Nephron (organoid): ENCODE measurements at regions not wholly inside any gene's neighbourhood (a gene's known extent, or its start where the extent isn't known, plus 50 kb on each side); places are given as distances from the start of the nearest gene placed in this dataset.

Experiments
- H3K27ac Mint-ChIP-seq, 3 experiments: 2 replicates each; pipeline ENCODE4 v1.8.0; 2020; ENCODE audit warnings: mixed read lengths in 3 of 3, mild to moderate bottlenecking in 2 of 3, moderate library complexity in 1 of 3
- H3K27me3 Mint-ChIP-seq: 2 replicates; pipeline ENCODE4 v1.8.0; 2021; ENCODE audit warnings: low read depth, mild to moderate bottlenecking, moderate library complexity, mixed read lengths
- H3K36me3 Mint-ChIP-seq: 2 replicates; pipeline ENCODE4 v1.8.0; 2020; ENCODE audit warnings: low read depth, mixed read lengths
- H3K4me1 Mint-ChIP-seq: 2 replicates; pipeline ENCODE4 v1.8.0; 2020; ENCODE audit warnings: mixed read lengths
- H3K4me3 Mint-ChIP-seq, 3 experiments: 2 replicates each; pipeline ENCODE4 v1.8.0; 2020; ENCODE audit warnings: mild to moderate bottlenecking in 3 of 3, mixed read lengths in 3 of 3, moderate library complexity in 2 of 3
- H3K9me3 Mint-ChIP-seq: 2 replicates; pipeline ENCODE4 v1.8.0; 2020; ENCODE audit warnings: mixed read lengths
- CTCF ChIP-seq, 3 experiments: fragments of 200-600 bp; sonication (generic); IDR thresholded peaks; one replicate each; pipeline ENCODE4 v1.5.0; 2021; ENCODE audit warnings: antibody characterized with exemption in 3 of 3; ENCODE audit not compliant: unreplicated experiment in 3 of 3

- peaks cover 10% of the 10 kb centered on the region for H3K27me3 Mint-ChIP-seq
- TF ChIP-seq CTCF (IDR thresholded peaks at IDR 0.05; ENCODE audit: unreplicated experiment in 3 of 3): no peak
- H3K9me3 Mint-ChIP-seq: peaks cover 13% of the 10 kb centered on the region
- H3K36me3 Mint-ChIP-seq: no peaks in the 10 kb centered on the region
- no peaks in the 10 kb centered on the region for H3K4me1 Mint-ChIP-seq
- no peak overlapping the region for H3K4me3 Mint-ChIP-seq
- no peak overlapping the region for H3K27ac Mint-ChIP-seq
Observed at GRCh38 chr17:34066528-34066927, 188.6 kb upstream of the CCL2 start.

GRCh38 chr17:34067011-34067410 is 188.1 kb upstream of the CCL2 start:
- H3K27me3 Mint-ChIP-seq: peaks cover 15% of the 10 kb centered on the region
- H3K4me3 Mint-ChIP-seq: no peak overlapping the region
- peaks cover 5% of the 10 kb centered on the region for H3K4me1 Mint-ChIP-seq
- no peak for TF ChIP-seq CTCF (IDR thresholded peaks at IDR 0.05; ENCODE audit: unreplicated experiment in 3 of 3)
- H3K36me3 Mint-ChIP-seq: no peaks in the 10 kb centered on the region
- no peak overlapping the region for H3K27ac Mint-ChIP-seq
- peaks cover 10% of the 10 kb centered on the region for H3K9me3 Mint-ChIP-seq

- H3K4me3 Mint-ChIP-seq: no peak overlapping the region
Observed at GRCh38 chr17:34068571-34068970, 186.5 kb upstream of the CCL2 start.

GRCh38 chr17:34070712-34071111 is 184.4 kb upstream of the CCL2 start:
- Mint-ChIP-seq H3K27me3 (peaks cover 17% of the 10 kb centered on the region), H3K27ac (no peak overlapping the region), H3K4me1 (peaks cover 7% of the 10 kb centered on the region), H3K9me3 (no peaks in the 10 kb centered on the region), H3K36me3 (no peaks in the 10 kb centered on the region), H3K4me3 (no peak overlapping the region)
- TF ChIP-seq CTCF (IDR thresholded peaks at IDR 0.05; ENCODE audit: unreplicated experiment in 3 of 3): no peak

More at GRCh38 chr17:34068571-34068970, 186.5 kb upstream of the CCL2 start:
- Mint-ChIP-seq H3K4me1 (peaks cover 7% of the 10 kb centered on the region), H3K27ac (no peak overlapping the region), H3K9me3 (peaks cover 8% of the 10 kb centered on the region), H3K36me3 (no peaks in the 10 kb centered on the region), H3K27me3 (peaks cover 21% of the 10 kb centered on the region)
- no peak for TF ChIP-seq CTCF (IDR thresholded peaks at IDR 0.05; ENCODE audit: unreplicated experiment in 3 of 3)

GRCh38 chr17:34071886-34072420 is 183.1 kb upstream of the CCL2 start:
- Mint-ChIP-seq H3K27ac (no peak overlapping the region), H3K4me3 (no peak overlapping the region), H3K36me3 (no peaks in the 10 kb centered on the region), H3K4me1 (peaks cover 7% of the 10 kb centered on the region), H3K27me3 (peaks cover 13% of the 10 kb centered on the region), H3K9me3 (no peaks in the 10 kb centered on the region)
- no peak for TF ChIP-seq CTCF (IDR thresholded peaks at IDR 0.05; ENCODE audit: unreplicated experiment in 3 of 3)

GRCh38 chr17:34075076-34075475 is 180.0 kb upstream of the CCL2 start:
- Mint-ChIP-seq H3K27me3 (peaks cover 30% of the 10 kb centered on the region), H3K4me3 (no peak overlapping the region), H3K27ac (no peak overlapping the region), H3K4me1 (peaks cover 7% of the 10 kb centered on the region), H3K9me3 (no peaks in the 10 kb centered on the region), H3K36me3 (no peaks in the 10 kb centered on the region)
- no peak for TF ChIP-seq CTCF (IDR thresholded peaks at IDR 0.05; ENCODE audit: unreplicated experiment in 3 of 3)
